ENCODE measurements at regions not wholly inside any gene's neighbourhood (a gene's known extent, or its start where the extent isn't known, plus 50 kb on each side); places are given as distances from the start of the nearest gene placed in this dataset.

GRCh38 chr14:97408937-97409815 lies 612.0 kb downstream of the VRK1 start:
- Mint-ChIP-seq H3K4me3 (peak overlapping the region; percentile 66), H3K27me3 (ENCODE audit: low read depth) (peaks cover 5% of the 10 kb centered on the region), H3K36me3 (ENCODE audit: insufficient read depth) (no peaks in the 10 kb centered on the region), H3K9me3 (no peaks in the 10 kb centered on the region), H3K4me1 (ENCODE audit: low read depth) (peaks cover 29% of the 10 kb centered on the region)
- DNase-seq: peak; percentile 32
- ATAC-seq: peak; percentile 83 to 85

- Mint-ChIP-seq H3K36me3 (ENCODE audit: insufficient read depth) (no peaks in the 10 kb centered on the region), H3K4me3 (no peak overlapping the region), H3K27me3 (ENCODE audit: low read depth) (peaks cover 8% of the 10 kb centered on the region), H3K9me3 (no peaks in the 10 kb centered on the region), H3K4me1 (ENCODE audit: low read depth) (peaks cover 29% of the 10 kb centered on the region)
- ATAC-seq: no peak
- DNase-seq: no peak
Measured at GRCh38 chr14:97410667-97411620, 613.8 kb downstream of the VRK1 start.

- no peak for ATAC-seq
- DNase-seq: no peak
- peaks cover 8% of the 10 kb centered on the region for H3K27me3 Mint-ChIP-seq (ENCODE audit: low read depth)
- H3K9me3 Mint-ChIP-seq: no peaks in the 10 kb centered on the region
- H3K36me3 Mint-ChIP-seq (ENCODE audit: insufficient read depth): no peaks in the 10 kb centered on the region
- peaks cover 31% of the 10 kb centered on the region for H3K4me1 Mint-ChIP-seq (ENCODE audit: low read depth)
- H3K4me3 Mint-ChIP-seq: no peak overlapping the region
Measured at GRCh38 chr14:97411938-97412612, 614.9 kb downstream of the VRK1 start.

- DNase-seq: no peak
- H3K4me1 Mint-ChIP-seq (ENCODE audit: low read depth): peaks cover 22% of the 10 kb centered on the region
- no peak overlapping the region for H3K4me3 Mint-ChIP-seq
- H3K9me3 Mint-ChIP-seq: no peaks in the 10 kb centered on the region
- no peak for ATAC-seq
- no peaks in the 10 kb centered on the region for H3K36me3 Mint-ChIP-seq (ENCODE audit: insufficient read depth)
- peaks cover 8% of the 10 kb centered on the region for H3K27me3 Mint-ChIP-seq (ENCODE audit: low read depth)
Measured at GRCh38 chr14:97413022-97413539, 615.9 kb downstream of the VRK1 start.

GRCh38 chr14:97413966-97414717 lies 617.0 kb downstream of the VRK1 start:
- no peaks in the 10 kb centered on the region for H3K36me3 Mint-ChIP-seq (ENCODE audit: insufficient read depth)
- DNase-seq: no peak
- peaks cover 8% of the 10 kb centered on the region for H3K27me3 Mint-ChIP-seq (ENCODE audit: low read depth)
- peaks cover 11% of the 10 kb centered on the region for H3K4me1 Mint-ChIP-seq (ENCODE audit: low read depth)
- ATAC-seq: no peak
- no peaks in the 10 kb centered on the region for H3K9me3 Mint-ChIP-seq
- H3K4me3 Mint-ChIP-seq: peak overlapping the region; percentile 21

GRCh38 chr14:97414718-97415098 lies 617.5 kb downstream of the VRK1 start:
- Mint-ChIP-seq H3K4me1 (ENCODE audit: low read depth) (peaks cover 6% of the 10 kb centered on the region), H3K36me3 (ENCODE audit: insufficient read depth) (no peaks in the 10 kb centered on the region), H3K9me3 (no peaks in the 10 kb centered on the region), H3K27me3 (ENCODE audit: low read depth) (peaks cover 8% of the 10 kb centered on the region), H3K4me3 (no peak overlapping the region)
- no peak for ATAC-seq
- no peak for DNase-seq

GRCh38 chr14:97415907-97416306 lies 618.7 kb downstream of the VRK1 start:
- H3K9me3 Mint-ChIP-seq: no peaks in the 10 kb centered on the region
- H3K4me1 Mint-ChIP-seq (ENCODE audit: low read depth): peaks cover 2% of the 10 kb centered on the region
- no peak overlapping the region for H3K4me3 Mint-ChIP-seq
- no peak for DNase-seq
- ATAC-seq: no peak
- H3K27me3 Mint-ChIP-seq (ENCODE audit: low read depth): peaks cover 8% of the 10 kb centered on the region
- no peaks in the 10 kb centered on the region for H3K36me3 Mint-ChIP-seq (ENCODE audit: insufficient read depth)

GRCh38 chr14:97416550-97416949 lies 619.4 kb downstream of the VRK1 start:
- Mint-ChIP-seq H3K4me1 (ENCODE audit: low read depth) (peaks cover 2% of the 10 kb centered on the region), H3K9me3 (no peaks in the 10 kb centered on the region), H3K36me3 (ENCODE audit: insufficient read depth) (no peaks in the 10 kb centered on the region), H3K27me3 (ENCODE audit: low read depth) (peaks cover 8% of the 10 kb centered on the region), H3K4me3 (no peak overlapping the region)
- no peak for ATAC-seq
- no peak for DNase-seq

GRCh38 chr14:97417331-97417730 lies 620.1 kb downstream of the VRK1 start:
- ATAC-seq: no peak
- H3K9me3 Mint-ChIP-seq: no peaks in the 10 kb centered on the region

GRCh38 chr14:97420211-97420610 lies 623.0 kb downstream of the VRK1 start:
- no peak for ATAC-seq
- Mint-ChIP-seq H3K4me1 (ENCODE audit: low read depth) (peaks cover 2% of the 10 kb centered on the region), H3K36me3 (ENCODE audit: insufficient read depth) (no peaks in the 10 kb centered on the region), H3K27me3 (ENCODE audit: low read depth) (peaks cover 3% of the 10 kb centered on the region), H3K4me3 (no peak overlapping the region), H3K9me3 (no peaks in the 10 kb centered on the region)
- DNase-seq: no peak

More at GRCh38 chr14:97417331-97417730, 620.1 kb downstream of the VRK1 start:
- Mint-ChIP-seq H3K36me3 (ENCODE audit: insufficient read depth) (no peaks in the 10 kb centered on the region), H3K4me1 (ENCODE audit: low read depth) (peaks cover 2% of the 10 kb centered on the region), H3K4me3 (no peak overlapping the region), H3K27me3 (ENCODE audit: low read depth) (peaks cover 8% of the 10 kb centered on the region)
- DNase-seq: no peak

GRCh38 chr14:97426776-97427175 lies 629.6 kb downstream of the VRK1 start:
- Mint-ChIP-seq H3K4me3 (no peak overlapping the region), H3K27me3 (ENCODE audit: low read depth) (no peaks in the 10 kb centered on the region), H3K9me3 (no peaks in the 10 kb centered on the region), H3K4me1 (ENCODE audit: low read depth) (no peaks in the 10 kb centered on the region), H3K36me3 (ENCODE audit: insufficient read depth) (no peaks in the 10 kb centered on the region)
- DNase-seq: no peak
- no peak for ATAC-seq

- no peaks in the 10 kb centered on the region for H3K4me1 Mint-ChIP-seq (ENCODE audit: low read depth)
- no peaks in the 10 kb centered on the region for H3K27me3 Mint-ChIP-seq (ENCODE audit: low read depth)
- H3K36me3 Mint-ChIP-seq (ENCODE audit: insufficient read depth): no peaks in the 10 kb centered on the region
- ATAC-seq: no peak
- DNase-seq: no peak
- no peaks in the 10 kb centered on the region for H3K9me3 Mint-ChIP-seq
- no peak overlapping the region for H3K4me3 Mint-ChIP-seq
Measured at GRCh38 chr14:97428808-97429440, 631.7 kb downstream of the VRK1 start.

GRCh38 chr14:97432586-97432985 lies 635.4 kb downstream of the VRK1 start:
- H3K4me1 Mint-ChIP-seq (ENCODE audit: low read depth): no peaks in the 10 kb centered on the region
- no peaks in the 10 kb centered on the region for H3K27me3 Mint-ChIP-seq (ENCODE audit: low read depth)
- no peak overlapping the region for H3K4me3 Mint-ChIP-seq
- no peaks in the 10 kb centered on the region for H3K9me3 Mint-ChIP-seq
- no peaks in the 10 kb centered on the region for H3K36me3 Mint-ChIP-seq (ENCODE audit: insufficient read depth)
- DNase-seq: no peak
- ATAC-seq: no peak
